ENCODE measurements at regions not wholly inside any gene's neighbourhood (a gene's known extent, or its start where the extent isn't known, plus 50 kb on each side); places are given as distances from the start of the nearest gene placed in this dataset.

GRCh38 chr2:138280999-138281695 lies 220.4 kb upstream of the SPOPL start:
- WGBS, result 95% methylated on average over 1 of the region's 1 CpG

GRCh38 chr2:138282014-138282672 lies 219.4 kb upstream of the SPOPL start:
- no peak overlapping the region for H3K4me3 ChIP-seq (ENCODE audit: insufficient read depth in 1 of 2, low read depth in 1 of 2, low read length in 2 of 2)
- no peaks in the 10 kb centered on the region for H3K4me1 ChIP-seq (ENCODE audit: control insufficient read depth, insufficient read depth, low read depth, low read length)
- no peak overlapping the region for H3K23ac ChIP-seq (ENCODE audit: low read length in 2 of 2)
- no peak overlapping the region for H3K14ac ChIP-seq (ENCODE audit: low read length in 2 of 2)
- H2AFZ ChIP-seq (ENCODE audit: low read depth, low read length), result no peak overlapping the region
- no peaks in the 10 kb centered on the region for H3K79me1 ChIP-seq (replicated peaks; ENCODE audit: low read length, poor library complexity, severe bottlenecking)
- H3K27me3 ChIP-seq (ENCODE audit: control insufficient read depth in 1 of 2, insufficient read depth in 1 of 2, low read length in 2 of 2), result no peaks in the 10 kb centered on the region
- H4K8ac ChIP-seq (ENCODE audit: low read length), result no peak overlapping the region
- no peak for DNase-seq
- no peak overlapping the region for H3K4ac ChIP-seq (ENCODE audit: low read depth in 1 of 2, low read length in 2 of 2)
- peaks cover 3% of the 10 kb centered on the region for H3K9me3 ChIP-seq (ENCODE audit: control insufficient read depth, low read length)
- no peak overlapping the region for H2BK12ac ChIP-seq (ENCODE audit: low read length in 2 of 2)
- H3K9ac ChIP-seq (ENCODE audit: low read length), result no peak overlapping the region
- no peak overlapping the region for H2BK15ac ChIP-seq (ENCODE audit: low read depth, poor library complexity, severe bottlenecking)
- WGBS, result 90% methylated on average over 4 of the region's 5 CpGs
- no peak overlapping the region for H3K18ac ChIP-seq (ENCODE audit: low read depth in 1 of 2, low read length in 2 of 2)
- H2BK5ac ChIP-seq (ENCODE audit: low read depth, low read length, poor library complexity, severe bottlenecking), result no peak overlapping the region
- H2AK5ac ChIP-seq (ENCODE audit: low read length, severe bottlenecking), result no peak overlapping the region
- no peak overlapping the region for H2BK120ac ChIP-seq (ENCODE audit: low read depth, low read length)
- H3K4me2 ChIP-seq (ENCODE audit: low read length, poor library complexity, severe bottlenecking), result no peak overlapping the region
- H3K36me3 ChIP-seq (ENCODE audit: control insufficient read depth in 1 of 2, insufficient read depth in 2 of 2, low read depth in 1 of 2, low read length in 2 of 2), result no peaks in the 10 kb centered on the region
- H4K91ac ChIP-seq (ENCODE audit: low read length), result no peak overlapping the region
- H3K27ac ChIP-seq (ENCODE audit: low read length, poor library complexity, severe bottlenecking), result no peak overlapping the region

More at GRCh38 chr2:138280999-138281695, 220.4 kb upstream of the SPOPL start:
- no peak overlapping the region for H3K14ac ChIP-seq (ENCODE audit: low read length in 2 of 2)
- no peaks in the 10 kb centered on the region for H3K27me3 ChIP-seq (ENCODE audit: control insufficient read depth in 1 of 2, insufficient read depth in 1 of 2, low read length in 2 of 2)
- no peak overlapping the region for H3K9ac ChIP-seq (ENCODE audit: low read length)
- no peak overlapping the region for H2BK12ac ChIP-seq (ENCODE audit: low read length in 2 of 2)
- H3K27ac ChIP-seq (ENCODE audit: low read length, poor library complexity, severe bottlenecking), result no peak overlapping the region
- no peak overlapping the region for H2BK5ac ChIP-seq (ENCODE audit: low read depth, low read length, poor library complexity, severe bottlenecking)
- no peak overlapping the region for H3K4me2 ChIP-seq (ENCODE audit: low read length, poor library complexity, severe bottlenecking)
- no peak overlapping the region for H4K91ac ChIP-seq (ENCODE audit: low read length)
- H2AFZ ChIP-seq (ENCODE audit: low read depth, low read length), result no peak overlapping the region
- H2BK120ac ChIP-seq (ENCODE audit: low read depth, low read length), result no peak overlapping the region
- H3K18ac ChIP-seq (ENCODE audit: low read depth in 1 of 2, low read length in 2 of 2), result no peak overlapping the region
- H3K4me1 ChIP-seq (ENCODE audit: control insufficient read depth, insufficient read depth, low read depth, low read length), result no peaks in the 10 kb centered on the region
- H3K79me1 ChIP-seq (replicated peaks; ENCODE audit: low read length, poor library complexity, severe bottlenecking), result no peaks in the 10 kb centered on the region
- H2AK5ac ChIP-seq (ENCODE audit: low read length, severe bottlenecking), result no peak overlapping the region
- peaks cover 3% of the 10 kb centered on the region for H3K9me3 ChIP-seq (ENCODE audit: control insufficient read depth, low read length)
- no peaks in the 10 kb centered on the region for H3K36me3 ChIP-seq (ENCODE audit: control insufficient read depth in 1 of 2, insufficient read depth in 2 of 2, low read depth in 1 of 2, low read length in 2 of 2)
- H3K4ac ChIP-seq (ENCODE audit: low read depth in 1 of 2, low read length in 2 of 2), result no peak overlapping the region
- no peak for DNase-seq
- H4K8ac ChIP-seq (ENCODE audit: low read length), result no peak overlapping the region
- H2BK15ac ChIP-seq (ENCODE audit: low read depth, poor library complexity, severe bottlenecking), result no peak overlapping the region
- H3K4me3 ChIP-seq (ENCODE audit: insufficient read depth in 1 of 2, low read depth in 1 of 2, low read length in 2 of 2), result no peak overlapping the region
- no peak overlapping the region for H3K23ac ChIP-seq (ENCODE audit: low read length in 2 of 2)

- H4K91ac ChIP-seq (ENCODE audit: low read length), result no peak overlapping the region
- no peak overlapping the region for H3K4me2 ChIP-seq (ENCODE audit: low read length, poor library complexity, severe bottlenecking)
- H3K4me3 ChIP-seq (ENCODE audit: insufficient read depth in 1 of 2, low read depth in 1 of 2, low read length in 2 of 2), result no peak overlapping the region
- H3K27ac ChIP-seq (ENCODE audit: low read length, poor library complexity, severe bottlenecking), result no peak overlapping the region
- H3K23ac ChIP-seq (ENCODE audit: low read length in 2 of 2), result no peak overlapping the region
- H3K36me3 ChIP-seq (ENCODE audit: control insufficient read depth in 1 of 2, insufficient read depth in 2 of 2, low read depth in 1 of 2, low read length in 2 of 2), result no peaks in the 10 kb centered on the region
- H3K27me3 ChIP-seq (ENCODE audit: control insufficient read depth in 1 of 2, insufficient read depth in 1 of 2, low read length in 2 of 2), result no peaks in the 10 kb centered on the region
- WGBS, result 100% methylated on average over 2 of the region's 3 CpGs
- H2BK15ac ChIP-seq (ENCODE audit: low read depth, poor library complexity, severe bottlenecking), result no peak overlapping the region
- no peak overlapping the region for H3K4ac ChIP-seq (ENCODE audit: low read depth in 1 of 2, low read length in 2 of 2)
- no peak overlapping the region for H2BK12ac ChIP-seq (ENCODE audit: low read length in 2 of 2)
- no peak overlapping the region for H2BK5ac ChIP-seq (ENCODE audit: low read depth, low read length, poor library complexity, severe bottlenecking)
- H3K79me1 ChIP-seq (replicated peaks; ENCODE audit: low read length, poor library complexity, severe bottlenecking), result no peaks in the 10 kb centered on the region
- no peak overlapping the region for H3K14ac ChIP-seq (ENCODE audit: low read length in 2 of 2)
- H3K9ac ChIP-seq (ENCODE audit: low read length), result no peak overlapping the region
- no peak for DNase-seq
- no peaks in the 10 kb centered on the region for H3K4me1 ChIP-seq (ENCODE audit: control insufficient read depth, insufficient read depth, low read depth, low read length)
- no peak overlapping the region for H2BK120ac ChIP-seq (ENCODE audit: low read depth, low read length)
- no peaks in the 10 kb centered on the region for H3K9me3 ChIP-seq (ENCODE audit: control insufficient read depth, low read length)
- H3K18ac ChIP-seq (ENCODE audit: low read depth in 1 of 2, low read length in 2 of 2), result no peak overlapping the region
- H2AK5ac ChIP-seq (ENCODE audit: low read length, severe bottlenecking), result no peak overlapping the region
- H2AFZ ChIP-seq (ENCODE audit: low read depth, low read length), result no peak overlapping the region
- no peak overlapping the region for H4K8ac ChIP-seq (ENCODE audit: low read length)
These were observed 209.8 kb upstream of the SPOPL start for GRCh38 chr2:138291805-138292204.

GRCh38 chr2:138293045-138293444 lies 208.5 kb upstream of the SPOPL start:
- H4K91ac ChIP-seq (ENCODE audit: low read length), result no peak overlapping the region
- no peak overlapping the region for H3K9ac ChIP-seq (ENCODE audit: low read length)
- no peaks in the 10 kb centered on the region for H3K79me1 ChIP-seq (replicated peaks; ENCODE audit: low read length, poor library complexity, severe bottlenecking)
- H3K4me2 ChIP-seq (ENCODE audit: low read length, poor library complexity, severe bottlenecking), result no peak overlapping the region
- no peak for DNase-seq
- H3K27ac ChIP-seq (ENCODE audit: low read length, poor library complexity, severe bottlenecking), result no peak overlapping the region
- H2BK5ac ChIP-seq (ENCODE audit: low read depth, low read length, poor library complexity, severe bottlenecking), result no peak overlapping the region
- H3K27me3 ChIP-seq (ENCODE audit: control insufficient read depth in 1 of 2, insufficient read depth in 1 of 2, low read length in 2 of 2), result no peaks in the 10 kb centered on the region
- H3K18ac ChIP-seq (ENCODE audit: low read depth in 1 of 2, low read length in 2 of 2), result no peak overlapping the region
- H4K8ac ChIP-seq (ENCODE audit: low read length), result no peak overlapping the region
- H2BK12ac ChIP-seq (ENCODE audit: low read length in 2 of 2), result no peak overlapping the region
- no peak overlapping the region for H3K4ac ChIP-seq (ENCODE audit: low read depth in 1 of 2, low read length in 2 of 2)
- H2AK5ac ChIP-seq (ENCODE audit: low read length, severe bottlenecking), result no peak overlapping the region
- H3K4me3 ChIP-seq (ENCODE audit: insufficient read depth in 1 of 2, low read depth in 1 of 2, low read length in 2 of 2), result no peak overlapping the region
- H3K36me3 ChIP-seq (ENCODE audit: control insufficient read depth in 1 of 2, insufficient read depth in 2 of 2, low read depth in 1 of 2, low read length in 2 of 2), result no peaks in the 10 kb centered on the region
- H2BK15ac ChIP-seq (ENCODE audit: low read depth, poor library complexity, severe bottlenecking), result no peak overlapping the region
- no peak overlapping the region for H2BK120ac ChIP-seq (ENCODE audit: low read depth, low read length)
- H3K9me3 ChIP-seq (ENCODE audit: control insufficient read depth, low read length), result no peaks in the 10 kb centered on the region
- no peak overlapping the region for H3K14ac ChIP-seq (ENCODE audit: low read length in 2 of 2)
- no peak overlapping the region for H2AFZ ChIP-seq (ENCODE audit: low read depth, low read length)
- no peak overlapping the region for H3K23ac ChIP-seq (ENCODE audit: low read length in 2 of 2)
- WGBS, result 75% methylated on average over 2 of the region's 3 CpGs
- no peaks in the 10 kb centered on the region for H3K4me1 ChIP-seq (ENCODE audit: control insufficient read depth, insufficient read depth, low read depth, low read length)

All from mesenchymal stem cell (in vitro differentiated cells and primary cell).